GM19193 (cell line): ENCODE measurements at regions not wholly inside any gene's neighbourhood (a gene's known extent, or its start where the extent isn't known, plus 50 kb on each side); places are given as distances from the start of the nearest gene placed in this dataset.

Experiments used
- POLR2A ChIP-seq: IDR thresholded peaks from 4 replicates; pipeline ENCODE4 v1.6.1; 2011; ENCODE audit not compliant: insufficient read depth, insufficient read length; ENCODE audit errors: extremely low read depth

DNA sequence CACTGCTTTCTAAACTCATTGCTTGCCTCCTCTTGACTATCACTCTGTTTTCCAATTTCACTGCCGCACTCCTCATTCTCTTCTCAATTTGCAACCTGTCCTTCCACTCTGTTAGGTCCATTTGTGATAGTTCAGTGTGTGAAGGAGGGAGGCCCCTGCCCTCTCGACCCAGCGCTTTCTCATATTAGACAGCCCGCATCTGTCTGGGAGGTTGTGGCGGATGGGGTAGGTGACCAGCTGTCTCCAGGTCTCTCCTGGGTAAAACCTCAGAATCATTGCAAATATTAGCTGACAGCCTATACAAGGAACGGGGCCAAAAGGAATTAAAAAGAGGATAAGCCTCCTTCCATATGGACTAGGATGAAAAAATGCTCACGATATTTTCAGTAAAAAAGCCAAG, 358.3 kb downstream of the SHQ1 start:
- TF ChIP-seq POLR2A: no peak

DNA sequence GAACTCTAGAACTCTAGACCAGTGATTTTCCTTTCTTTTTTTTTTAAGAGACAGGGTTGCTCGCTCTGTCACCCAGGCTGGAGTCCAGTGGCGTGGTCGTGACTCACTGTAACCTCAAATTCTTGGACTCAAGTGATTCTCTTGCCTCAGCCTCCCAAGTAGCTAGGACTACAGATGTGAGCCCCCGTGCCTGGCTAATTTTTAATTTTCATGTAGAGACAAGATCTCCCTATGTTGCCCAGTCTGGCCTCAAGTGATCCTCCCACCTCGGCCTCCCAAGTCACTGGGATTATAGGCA, 359.6 kb downstream of the SHQ1 start:
- TF ChIP-seq POLR2A: no peak

DNA sequence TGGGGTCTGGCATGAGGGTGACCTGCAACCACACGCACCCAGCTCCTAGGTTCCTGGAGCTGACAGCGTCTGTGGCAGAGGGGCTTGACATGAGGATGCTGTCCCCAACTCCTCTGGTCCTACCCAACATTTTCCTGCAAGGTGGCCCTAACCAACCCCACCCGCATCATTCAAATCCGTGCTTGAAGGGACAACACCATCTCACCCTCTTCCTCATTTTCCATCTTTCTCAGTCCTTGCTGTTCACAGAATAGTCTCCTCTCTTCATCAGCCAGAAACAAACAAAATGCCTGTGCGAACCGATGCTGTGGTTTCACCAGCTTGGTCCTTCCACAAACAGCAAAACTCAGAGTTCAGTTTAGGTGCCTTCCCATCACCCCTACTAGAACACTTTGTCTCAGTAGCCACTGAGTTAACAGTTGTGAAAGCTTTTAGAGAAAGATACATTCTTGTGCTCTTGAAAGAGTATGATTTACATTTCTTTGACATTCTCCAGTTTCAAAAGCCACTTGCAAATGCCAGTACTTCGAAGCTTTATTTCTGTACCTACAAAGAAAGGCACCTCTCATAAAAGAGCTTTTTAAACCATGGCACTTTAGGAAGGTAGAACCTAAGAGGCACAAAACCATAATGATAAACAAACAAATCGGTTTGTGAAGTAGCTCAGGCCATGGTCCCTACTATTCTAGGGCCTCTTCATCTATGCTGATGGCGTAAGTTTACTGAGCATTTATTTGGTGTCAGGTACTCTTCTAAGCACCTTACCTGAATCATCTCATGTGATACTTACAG, 360.1 kb downstream of the SHQ1 start:
- no peak for TF ChIP-seq POLR2A

DNA sequence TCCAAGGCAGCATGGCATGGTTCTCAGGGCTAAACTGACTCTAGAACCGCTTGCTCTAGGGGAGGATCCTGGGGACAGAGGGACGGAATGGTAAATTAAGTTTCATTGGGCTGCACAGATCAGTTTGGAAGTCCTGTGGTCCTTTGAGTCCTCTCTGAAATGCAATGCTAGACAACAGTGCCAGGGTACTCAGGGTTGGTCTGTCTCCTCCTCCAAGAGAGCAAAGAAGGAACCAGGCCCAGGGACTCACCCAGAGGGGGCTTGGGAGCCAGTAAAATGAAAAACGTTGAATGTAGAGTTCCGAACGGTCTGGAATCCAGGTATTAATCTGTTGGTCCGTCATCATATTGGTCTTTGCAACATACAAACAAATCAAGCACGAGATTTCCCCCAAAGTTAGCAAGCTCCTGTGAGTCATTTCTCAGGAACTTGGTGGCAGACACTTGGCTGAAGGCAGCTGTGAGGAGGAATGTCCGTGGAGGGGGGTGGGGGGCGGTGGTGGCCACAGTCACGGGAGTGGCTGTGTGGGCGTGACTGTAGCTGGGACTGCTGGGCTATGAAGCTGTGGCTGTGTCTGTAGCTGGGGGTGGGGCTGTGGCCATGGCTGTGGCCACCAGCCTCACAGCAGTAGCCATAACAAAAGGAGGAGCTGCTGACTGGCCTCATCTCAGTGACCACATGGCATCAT, 361.0 kb downstream of the SHQ1 start:
- TF ChIP-seq POLR2A: no peak

DNA sequence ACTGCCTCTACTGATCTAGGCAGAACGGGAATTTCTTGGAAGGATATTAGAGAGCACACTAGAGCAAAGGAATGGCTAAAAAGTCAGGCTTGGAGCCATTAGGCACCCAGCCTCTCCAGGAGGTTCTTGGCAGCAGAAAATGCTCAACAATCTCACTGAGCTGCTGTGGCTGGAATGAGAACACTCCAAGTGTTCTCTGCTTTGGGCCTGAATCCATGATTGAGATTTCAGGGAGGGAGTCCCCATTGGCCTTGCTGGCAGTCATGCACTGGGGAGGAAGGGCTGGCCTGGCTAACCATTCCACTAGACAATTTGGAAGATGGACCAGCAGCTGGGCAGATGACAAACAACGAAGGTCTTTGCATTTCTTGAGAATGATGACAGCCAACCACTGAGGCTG, 362.6 kb downstream of the SHQ1 start:
- TF ChIP-seq POLR2A: no peak

DNA sequence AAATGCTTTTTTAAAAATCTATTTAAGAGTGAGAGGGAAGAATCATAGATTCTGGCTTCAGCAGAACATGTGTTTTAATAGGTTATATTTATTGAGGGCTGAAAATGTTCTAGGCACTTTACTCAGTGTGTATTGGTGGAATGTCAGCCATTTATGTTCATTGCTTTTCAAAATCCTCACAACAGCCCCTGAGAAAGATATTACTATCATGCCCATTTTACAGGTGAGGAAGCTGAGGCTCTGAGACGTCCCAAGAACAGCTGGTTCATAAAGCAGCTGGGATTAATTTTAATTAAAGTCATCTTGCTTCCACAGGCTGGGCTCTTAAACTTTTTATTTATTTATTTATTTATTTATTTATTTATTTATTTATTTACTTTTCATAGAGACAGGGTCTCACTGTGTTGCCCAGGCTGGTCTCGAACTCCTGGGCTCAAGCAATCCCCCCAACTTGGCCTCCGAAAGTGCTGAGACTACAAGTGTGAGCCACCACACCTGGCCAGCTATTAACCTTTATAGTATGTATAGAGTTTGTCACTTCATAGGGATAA, 364.6 kb downstream of the SHQ1 start:
- TF ChIP-seq POLR2A: no peak

DNA sequence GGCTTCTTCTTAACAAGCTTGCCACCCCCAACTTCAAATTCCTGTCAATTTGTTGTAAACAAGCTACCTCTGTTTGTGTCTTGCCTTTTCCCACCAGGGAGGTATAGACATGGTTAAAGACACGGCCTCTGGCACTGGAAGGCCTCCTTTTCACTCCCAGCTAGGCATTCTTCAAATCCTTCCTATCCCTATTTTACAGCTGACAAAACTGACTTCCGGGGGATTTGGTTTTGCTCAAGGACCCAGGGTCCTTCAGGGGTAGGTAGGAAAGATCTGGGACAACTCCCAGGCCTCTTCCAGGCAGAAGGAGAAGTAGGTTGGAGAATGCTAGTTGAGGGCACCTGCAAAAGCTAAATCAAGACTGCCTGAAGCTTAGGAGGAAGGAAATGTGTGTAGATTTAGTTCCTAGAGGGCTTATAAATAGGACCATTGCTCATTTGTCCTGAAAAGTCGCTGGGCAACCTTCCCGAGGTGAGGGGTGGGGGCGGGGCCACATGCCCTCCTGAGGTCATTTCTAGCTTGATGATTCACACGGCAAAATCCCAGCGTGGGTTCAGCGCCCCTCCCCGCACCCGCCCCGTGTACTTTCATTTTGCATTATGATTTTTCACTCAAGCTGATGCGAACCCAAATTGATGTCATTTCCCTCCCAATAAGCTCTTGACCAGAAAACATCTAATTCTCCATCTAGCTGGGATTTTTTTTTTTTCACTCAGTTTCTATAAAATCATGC, 365.5 kb downstream of the SHQ1 start:
- no peak for TF ChIP-seq POLR2A

DNA sequence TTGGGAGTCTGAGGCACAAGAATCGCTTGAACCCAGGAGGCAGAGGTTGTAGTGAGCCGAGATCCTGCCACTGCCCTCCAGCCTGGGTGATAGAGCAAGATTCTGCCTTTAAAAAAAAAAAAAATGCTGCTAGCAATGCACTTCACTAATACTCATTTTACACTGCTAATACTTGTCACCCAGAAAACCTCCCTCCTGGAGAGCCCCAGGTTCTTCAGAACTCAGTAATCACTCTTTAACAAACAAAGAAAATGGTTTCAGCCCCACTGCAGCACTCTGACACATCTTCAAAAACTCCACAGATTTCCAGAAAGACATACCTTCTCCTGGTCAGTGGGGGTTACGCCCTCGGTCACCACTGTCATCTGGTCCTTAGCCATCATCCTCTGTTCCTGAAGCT, 366.7 kb downstream of the SHQ1 start:
- no peak for TF ChIP-seq POLR2A

DNA sequence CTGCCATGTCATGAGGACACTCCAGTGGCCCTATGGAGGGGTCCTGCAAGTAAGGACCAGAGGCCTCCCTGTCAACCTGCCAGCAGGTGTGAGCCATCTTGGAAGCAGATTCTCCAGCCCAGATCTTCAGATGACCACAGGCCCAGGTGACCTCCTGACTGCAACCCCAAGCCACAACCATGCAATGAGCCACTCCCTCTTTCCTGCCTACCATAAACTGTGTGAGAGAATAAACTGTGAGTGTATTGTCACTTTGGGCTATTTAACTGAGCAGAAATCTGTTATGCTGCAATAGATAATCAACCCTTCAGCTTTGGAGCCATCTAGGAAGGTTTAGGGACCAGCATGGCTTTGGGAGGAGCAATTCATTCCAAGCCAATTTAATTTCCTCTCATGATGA, 367.9 kb downstream of the SHQ1 start:
- TF ChIP-seq POLR2A: no peak

DNA sequence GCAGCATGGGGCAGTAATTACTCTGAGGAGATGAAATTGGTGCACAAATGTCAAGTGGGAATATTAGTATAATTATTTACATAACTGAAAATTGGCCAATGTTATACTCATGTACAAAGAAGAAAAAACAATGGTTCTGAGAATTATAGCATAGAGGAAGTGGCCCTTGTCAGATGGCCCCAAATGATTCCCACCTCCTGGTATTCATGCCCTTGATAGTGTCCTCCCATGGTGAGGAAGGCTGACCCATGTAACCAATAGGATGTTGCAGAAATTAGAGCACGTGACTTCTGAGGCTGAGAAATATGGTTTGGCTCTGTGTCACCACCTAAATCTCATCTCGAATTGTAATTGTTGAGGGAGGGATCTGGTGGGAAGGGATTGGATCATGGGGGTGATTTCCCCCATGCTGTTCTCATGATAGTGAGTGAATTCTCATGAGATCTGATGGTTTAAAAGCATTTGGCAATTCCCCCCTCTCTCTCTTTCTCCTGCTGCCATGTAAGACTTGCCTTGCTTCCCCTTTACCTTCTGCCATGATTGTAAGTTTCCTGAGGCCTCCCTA, 368.5 kb downstream of the SHQ1 start:
- no peak for TF ChIP-seq POLR2A

DNA sequence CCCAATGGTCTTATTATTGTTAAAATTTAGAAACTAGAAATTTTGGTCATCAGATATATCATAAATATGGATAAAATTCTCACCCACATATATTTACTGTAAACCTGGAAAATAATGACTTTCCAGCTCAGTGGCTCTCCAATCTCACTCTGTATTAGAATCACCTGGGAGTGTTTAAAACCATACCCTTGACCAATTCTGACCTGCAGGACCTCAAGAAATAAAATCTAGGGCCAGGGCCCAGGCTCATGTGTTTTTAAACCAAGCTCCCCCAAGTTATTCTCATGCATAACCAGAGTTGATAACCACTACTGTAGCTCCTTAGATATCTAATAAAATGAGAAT, 372.1 kb downstream of the SHQ1 start:
- no peak for TF ChIP-seq POLR2A

DNA sequence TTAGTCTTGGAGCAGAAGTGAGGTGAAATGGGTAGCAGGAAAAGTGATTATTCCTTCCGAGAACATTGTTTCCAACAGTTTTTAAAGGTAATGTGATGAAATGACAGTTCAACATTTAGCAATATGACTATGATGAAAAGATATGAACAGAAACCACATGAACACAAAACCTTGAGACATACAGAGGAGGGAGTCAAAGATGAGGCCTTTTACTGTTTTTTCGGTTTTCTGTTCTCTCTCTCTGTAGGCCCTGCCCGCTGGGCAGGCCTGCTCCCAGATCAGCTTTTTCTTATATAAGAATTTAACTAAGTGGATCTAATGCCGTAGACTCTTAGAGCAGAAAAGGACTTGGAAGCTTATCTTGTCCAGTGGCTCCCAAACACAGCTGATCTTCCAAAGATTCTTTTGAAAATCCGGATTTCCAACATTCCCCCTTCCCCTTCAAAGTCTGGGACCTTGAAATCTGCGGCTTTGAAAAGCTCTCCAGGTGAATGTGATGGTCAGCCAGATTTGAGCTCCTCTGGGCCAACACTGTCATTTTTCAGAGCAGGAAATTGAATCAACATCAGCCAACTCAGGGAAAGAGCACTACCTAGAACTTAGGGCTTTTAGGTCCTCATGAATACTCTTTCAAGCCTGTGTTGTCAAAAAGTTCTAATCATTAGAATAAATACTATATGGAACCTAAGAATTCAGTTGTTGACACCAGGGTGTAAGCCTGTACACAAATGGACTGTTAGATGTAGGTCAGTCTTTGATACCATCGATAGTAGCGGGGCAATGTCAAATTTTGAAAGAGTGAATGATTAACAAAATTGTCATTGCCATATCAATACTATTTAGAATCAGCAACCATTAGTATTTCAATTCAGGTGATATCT, 372.7 kb downstream of the SHQ1 start:
- TF ChIP-seq POLR2A: no peak

DNA sequence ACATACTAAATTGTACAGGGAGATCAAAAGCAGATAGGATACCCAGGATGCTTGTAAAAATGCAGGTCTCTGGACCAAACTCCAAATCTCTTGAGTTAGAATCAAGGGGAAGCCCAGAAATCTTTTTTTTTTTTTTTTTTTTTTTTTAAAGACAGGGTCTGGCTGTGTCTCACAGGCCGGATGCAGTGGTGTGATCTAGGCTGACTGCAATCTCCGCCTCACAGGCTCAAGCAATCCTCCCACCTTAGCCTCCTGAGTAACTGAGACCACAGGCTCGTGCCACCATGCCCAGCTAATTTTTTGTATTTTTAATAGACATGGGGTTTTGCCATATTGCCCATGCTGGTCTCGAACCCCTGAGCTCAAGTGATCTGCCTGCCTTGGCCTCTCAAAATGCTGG, 373.5 kb downstream of the SHQ1 start:
- no peak for TF ChIP-seq POLR2A

DNA sequence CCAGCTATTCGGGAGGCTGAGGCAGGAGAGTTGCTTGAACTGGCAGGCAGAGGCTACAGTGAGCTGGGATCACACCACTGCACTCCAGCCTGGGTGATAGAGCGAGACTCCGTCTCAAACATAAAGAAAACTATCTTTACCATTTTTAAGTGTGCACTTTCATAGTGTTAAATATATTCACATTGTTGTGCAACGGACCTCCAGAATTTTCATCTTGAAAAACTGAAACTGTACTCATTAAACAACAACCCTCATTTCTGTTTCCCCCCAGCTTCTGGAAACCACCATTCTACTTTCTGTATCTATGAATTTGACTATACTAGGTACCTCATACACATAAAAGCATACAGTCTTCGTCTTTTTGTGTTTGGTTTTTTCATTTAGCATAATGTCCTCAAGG, 375.1 kb downstream of the SHQ1 start:
- TF ChIP-seq POLR2A: no peak
